IPS DF 6.9 (cell line): ENCODE measurements at regions not wholly inside any gene's neighbourhood (a gene's known extent, or its start where the extent isn't known, plus 50 kb on each side); places are given as distances from the start of the nearest gene placed in this dataset.
A peak's percentile ranks its signal among the peaks of the same experiment; 100 is the strongest.

Source experiments
- DNase-seq: peaks from one replicate; pipeline ENCODE4 v3.0.0-alpha.2; 2013; ENCODE audit warnings: low read depth, low spot score
- H3K27ac ChIP-seq: one replicate; pipeline ENCODE4 v1.5.1; 2013; ENCODE audit warnings: low read length, control low read depth
- H3K27me3 ChIP-seq: 2 replicates; pipeline ENCODE4 v1.6.1; 2013; ENCODE audit warnings: mild to moderate bottlenecking, low read length; ENCODE audit not compliant: control insufficient read depth, insufficient read depth
- H3K36me3 ChIP-seq: 2 replicates; pipeline ENCODE4 v1.6.1; 2013; ENCODE audit warnings: low read length; ENCODE audit not compliant: control insufficient read depth, insufficient read depth
- H3K4me1 ChIP-seq: 2 replicates; pipeline ENCODE4 v1.6.1; 2013; ENCODE audit warnings: low read length; ENCODE audit not compliant: control insufficient read depth, insufficient read depth
- H3K4me3 ChIP-seq: 2 replicates; pipeline ENCODE4 v1.5.1; 2013; ENCODE audit warnings: mild to moderate bottlenecking, low read length
- H3K9me3 ChIP-seq: 2 replicates; pipeline ENCODE4 v1.6.1; 2013; ENCODE audit warnings: low read length, inconsistent platforms; ENCODE audit not compliant: control insufficient read depth, insufficient read depth
- WGBS: extraction: QIAGEN DNeasy Blood & Tissue Kit; methylation state at CpG from one replicate; pipeline ENCODE4 v1.1.7; 2013; ENCODE audit warnings: mixed read lengths, missing lambda C conversion rate; ENCODE audit not compliant: insufficient read length, insufficient coverage; 5-methylcytosine and 5-hydroxymethylcytosine counted together

GRCh38 chr4:81930506-81931238, 443.1 kb downstream of the HNRNPD start:
- no CpG with 5 or more reads among the region's 3 CpGs for WGBS
- Histone ChIP-seq H3K36me3 (no peaks in the 10 kb centered on the region), H3K27me3 (no peaks in the 10 kb centered on the region), H3K27ac (no peak overlapping the region), H3K4me3 (no peak overlapping the region), H3K4me1 (no peaks in the 10 kb centered on the region), H3K9me3 (no peaks in the 10 kb centered on the region)
- DNase-seq, result no peak

GRCh38 chr4:81923140-81923539, 450.7 kb downstream of the HNRNPD start:
- Histone ChIP-seq H3K4me3 (no peak overlapping the region), H3K9me3 (no peaks in the 10 kb centered on the region), H3K27ac (no peak overlapping the region), H3K4me1 (no peaks in the 10 kb centered on the region), H3K36me3 (no peaks in the 10 kb centered on the region), H3K27me3 (no peaks in the 10 kb centered on the region)
- no peak for DNase-seq
- WGBS, result no CpG with 5 or more reads among the region's 2 CpGs

GRCh38 chr4:81922313-81922712, 450.6 kb upstream of the RASGEF1B start:
- WGBS, result no CpG with 5 or more reads among the region's 3 CpGs
- H3K9me3 ChIP-seq, result no peaks in the 10 kb centered on the region
- no peaks in the 10 kb centered on the region for H3K4me1 ChIP-seq
- no peak overlapping the region for H3K27ac ChIP-seq
- no peak for DNase-seq
- H3K4me3 ChIP-seq, result no peak overlapping the region
- no peaks in the 10 kb centered on the region for H3K27me3 ChIP-seq
- no peaks in the 10 kb centered on the region for H3K36me3 ChIP-seq

- Histone ChIP-seq H3K27ac (no peak overlapping the region), H3K36me3 (no peaks in the 10 kb centered on the region), H3K4me1 (no peaks in the 10 kb centered on the region), H3K4me3 (no peak overlapping the region), H3K27me3 (no peaks in the 10 kb centered on the region), H3K9me3 (no peaks in the 10 kb centered on the region)
- DNase-seq, result no peak
- no CpG with 5 or more reads among the region's 4 CpGs for WGBS
These were observed 450.0 kb upstream of the RASGEF1B start for GRCh38 chr4:81921751-81922159.

- no peaks in the 10 kb centered on the region for H3K9me3 ChIP-seq
- no peak overlapping the region for H3K4me3 ChIP-seq
- no peaks in the 10 kb centered on the region for H3K4me1 ChIP-seq
- no CpG with 5 or more reads among the region's 1 CpG for WGBS
- no peak for DNase-seq
- H3K36me3 ChIP-seq, result no peaks in the 10 kb centered on the region
- no peak overlapping the region for H3K27ac ChIP-seq
- no peaks in the 10 kb centered on the region for H3K27me3 ChIP-seq
These were observed 448.1 kb upstream of the RASGEF1B start for GRCh38 chr4:81919810-81920209.

GRCh38 chr4:81919223-81919622, 447.5 kb upstream of the RASGEF1B start:
- H3K4me3 ChIP-seq, result no peak overlapping the region
- no peaks in the 10 kb centered on the region for H3K4me1 ChIP-seq
- H3K9me3 ChIP-seq, result no peaks in the 10 kb centered on the region
- H3K27me3 ChIP-seq, result no peaks in the 10 kb centered on the region
- H3K36me3 ChIP-seq, result no peaks in the 10 kb centered on the region
- no peak overlapping the region for H3K27ac ChIP-seq
- DNase-seq, result peak; percentile 20
- no CpG with 5 or more reads among the region's 4 CpGs for WGBS

GRCh38 chr4:81915430-81915829, 443.7 kb upstream of the RASGEF1B start:
- H3K4me3 ChIP-seq, result no peak overlapping the region
- no peak for DNase-seq
- no CpG with 5 or more reads among the region's 2 CpGs for WGBS
- no peak overlapping the region for H3K27ac ChIP-seq
- H3K27me3 ChIP-seq, result no peaks in the 10 kb centered on the region
- no peaks in the 10 kb centered on the region for H3K9me3 ChIP-seq
- H3K4me1 ChIP-seq, result no peaks in the 10 kb centered on the region
- no peaks in the 10 kb centered on the region for H3K36me3 ChIP-seq

GRCh38 chr4:81914623-81915022, 442.9 kb upstream of the RASGEF1B start:
- no peak for DNase-seq
- H3K36me3 ChIP-seq, result no peaks in the 10 kb centered on the region

GRCh38 chr4:81913427-81913879, 441.7 kb upstream of the RASGEF1B start:
- no peaks in the 10 kb centered on the region for H3K36me3 ChIP-seq
- no peaks in the 10 kb centered on the region for H3K9me3 ChIP-seq
- H3K4me1 ChIP-seq, result no peaks in the 10 kb centered on the region
- H3K27me3 ChIP-seq, result no peaks in the 10 kb centered on the region
- no CpG with 5 or more reads among the region's 12 CpGs for WGBS
- peak; percentile 57 for DNase-seq
- no peak overlapping the region for H3K27ac ChIP-seq
- no peak overlapping the region for H3K4me3 ChIP-seq

More at GRCh38 chr4:81914623-81915022, 442.9 kb upstream of the RASGEF1B start:
- Histone ChIP-seq H3K4me3 (no peak overlapping the region), H3K27ac (no peak overlapping the region), H3K4me1 (no peaks in the 10 kb centered on the region), H3K9me3 (no peaks in the 10 kb centered on the region), H3K27me3 (no peaks in the 10 kb centered on the region)

- H3K27me3 ChIP-seq, result no peaks in the 10 kb centered on the region
- no peak overlapping the region for H3K4me3 ChIP-seq
- H3K9me3 ChIP-seq, result no peaks in the 10 kb centered on the region
- DNase-seq, result no peak
- H3K27ac ChIP-seq, result no peak overlapping the region
- no peaks in the 10 kb centered on the region for H3K36me3 ChIP-seq
- WGBS, result no CpG with 5 or more reads among the region's 1 CpG
- H3K4me1 ChIP-seq, result no peaks in the 10 kb centered on the region
These were observed 440.8 kb upstream of the RASGEF1B start for GRCh38 chr4:81912376-81913030.

GRCh38 chr4:81906905-81907304, 435.2 kb upstream of the RASGEF1B start:
- H3K36me3 ChIP-seq, result no peaks in the 10 kb centered on the region
- H3K27ac ChIP-seq, result no peak overlapping the region
- H3K9me3 ChIP-seq, result no peaks in the 10 kb centered on the region
- no peak for DNase-seq
- H3K4me3 ChIP-seq, result no peak overlapping the region
- no peaks in the 10 kb centered on the region for H3K27me3 ChIP-seq
- H3K4me1 ChIP-seq, result no peaks in the 10 kb centered on the region
- WGBS, result no CpG with 5 or more reads among the region's 1 CpG
